Midbrain (tissue), 1 donor: ENCODE measurements at regions not wholly inside any gene's neighbourhood (a gene's known extent, or its start where the extent isn't known, plus 50 kb on each side); places are given as distances from the start of the nearest gene placed in this dataset.

ENCODE experiments used
- DNase-seq: peaks from one replicate; lab custom pipeline; 2025; lab: John Stamatoyannopoulos, UW

DNA sequence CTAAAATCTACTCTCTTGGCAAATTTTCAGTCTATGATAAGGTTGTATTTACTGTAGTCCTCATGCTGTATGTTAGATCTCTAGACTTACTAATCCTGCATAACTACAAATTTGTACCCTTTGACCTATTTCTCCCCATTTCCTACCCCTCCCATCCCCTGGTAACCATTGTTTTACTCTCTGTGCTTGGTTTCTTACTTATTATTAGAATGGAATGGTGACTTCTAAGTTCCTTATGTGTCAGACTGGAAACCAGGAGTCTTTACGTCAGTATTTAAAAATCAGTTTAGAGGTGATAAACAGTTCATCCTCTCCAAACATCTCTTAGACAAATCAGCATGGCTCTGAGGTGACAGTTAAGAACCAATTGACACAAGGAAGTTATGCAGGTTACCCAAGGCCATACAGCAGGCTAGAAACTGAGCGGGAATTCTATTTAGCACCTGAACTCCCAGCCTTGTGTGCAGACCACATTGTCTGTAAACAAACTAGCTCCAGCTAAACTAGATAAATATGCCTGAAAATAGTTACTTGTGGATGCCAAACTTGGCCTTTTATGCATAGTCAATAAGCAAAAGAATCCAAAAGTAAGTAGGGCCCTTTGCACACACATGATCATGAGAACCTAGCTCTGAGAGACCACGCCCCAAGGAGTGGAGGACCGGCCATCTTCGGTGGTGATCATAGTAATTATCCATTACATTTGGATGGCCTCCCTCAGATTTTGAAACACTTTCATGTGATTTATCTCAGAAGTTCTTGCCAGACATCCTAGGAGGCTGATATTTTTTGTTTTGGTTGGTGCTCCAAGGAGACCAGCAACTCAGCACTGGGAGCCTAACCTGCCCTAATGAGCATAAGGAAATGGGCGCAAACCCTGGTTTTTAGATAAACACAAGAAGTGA, 72.3 kb upstream of the BOC start:
- no peak for DNase-seq

DNA sequence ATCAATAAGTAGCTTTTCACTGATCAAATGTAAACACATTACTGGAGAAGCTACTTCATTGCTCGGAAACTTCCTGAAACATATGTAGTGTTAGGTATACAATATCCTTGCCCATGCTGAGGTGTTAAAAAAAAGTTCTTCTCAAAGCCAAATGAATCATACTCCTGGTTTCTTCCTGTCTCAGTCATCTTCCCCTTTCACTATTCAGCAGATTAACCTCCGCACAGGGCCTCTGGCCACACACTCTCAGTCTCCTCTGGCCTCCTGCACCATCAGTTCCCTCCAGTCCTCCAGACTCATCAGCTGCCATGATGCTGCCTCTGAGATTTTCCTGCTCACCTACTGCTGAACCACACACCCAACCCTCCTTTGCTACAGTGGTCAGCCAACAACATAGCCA, 70.5 kb upstream of the BOC start:
- no peak for DNase-seq

DNA sequence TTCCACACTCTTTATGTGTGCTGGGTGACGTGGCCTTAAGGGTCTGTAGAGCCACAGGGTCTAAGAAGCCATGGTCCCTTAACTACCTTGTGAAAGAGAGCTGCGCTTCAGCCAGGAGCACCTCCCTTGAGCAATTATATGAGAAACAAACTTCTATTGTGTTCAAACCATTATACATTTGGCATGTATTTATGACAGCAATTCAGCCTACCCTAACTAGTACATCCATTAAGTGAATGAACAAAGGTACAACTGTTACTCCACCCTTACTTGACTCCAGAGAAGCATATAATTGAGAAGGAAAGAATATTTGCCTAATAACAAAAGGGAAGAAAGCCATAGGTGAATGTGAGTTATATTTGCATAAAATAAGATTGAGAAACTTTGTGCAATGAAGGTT, 69.8 kb upstream of the BOC start:
- DNase-seq = no peak

DNA sequence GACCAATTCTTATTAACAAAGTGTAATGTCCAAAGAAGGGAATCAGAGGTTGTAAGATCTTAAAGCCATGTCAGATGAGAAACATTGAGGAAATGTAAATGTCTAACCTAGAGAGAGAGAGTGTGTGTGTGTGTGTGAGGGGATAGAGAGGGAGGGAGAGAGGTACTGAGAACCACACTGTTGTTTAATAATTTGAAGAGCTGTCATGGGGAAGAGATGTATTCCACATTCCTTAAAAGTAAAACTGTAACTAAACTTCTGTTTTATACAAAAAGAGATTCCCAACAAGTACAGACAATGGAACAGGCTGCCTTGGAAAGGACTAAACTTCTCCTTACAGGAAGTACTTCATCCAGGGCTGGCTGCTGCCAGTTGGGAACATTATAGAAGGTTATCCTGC, 68.9 kb upstream of the BOC start:
- DNase-seq = no peak

DNA sequence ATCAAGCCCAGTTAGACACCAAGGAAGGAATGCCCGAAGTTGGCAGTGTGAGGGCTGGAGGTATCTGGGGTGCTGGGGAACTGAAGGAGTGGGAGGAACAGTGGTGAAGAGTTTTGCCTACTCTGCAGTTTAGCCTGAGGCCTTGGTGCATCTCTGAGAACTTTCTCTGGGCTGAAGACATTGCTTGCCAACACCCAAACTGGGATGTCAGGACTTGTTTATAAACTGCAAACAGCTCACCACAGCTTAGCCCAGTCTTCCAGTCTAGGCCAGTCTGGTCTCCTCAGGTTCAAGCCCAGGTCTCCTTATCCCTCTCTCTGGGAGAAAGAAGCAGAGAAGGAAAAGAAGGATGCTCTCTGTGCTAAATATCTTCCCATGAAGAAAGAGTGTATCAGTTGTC, 68.0 kb upstream of the BOC start:
- DNase-seq = no peak

DNA sequence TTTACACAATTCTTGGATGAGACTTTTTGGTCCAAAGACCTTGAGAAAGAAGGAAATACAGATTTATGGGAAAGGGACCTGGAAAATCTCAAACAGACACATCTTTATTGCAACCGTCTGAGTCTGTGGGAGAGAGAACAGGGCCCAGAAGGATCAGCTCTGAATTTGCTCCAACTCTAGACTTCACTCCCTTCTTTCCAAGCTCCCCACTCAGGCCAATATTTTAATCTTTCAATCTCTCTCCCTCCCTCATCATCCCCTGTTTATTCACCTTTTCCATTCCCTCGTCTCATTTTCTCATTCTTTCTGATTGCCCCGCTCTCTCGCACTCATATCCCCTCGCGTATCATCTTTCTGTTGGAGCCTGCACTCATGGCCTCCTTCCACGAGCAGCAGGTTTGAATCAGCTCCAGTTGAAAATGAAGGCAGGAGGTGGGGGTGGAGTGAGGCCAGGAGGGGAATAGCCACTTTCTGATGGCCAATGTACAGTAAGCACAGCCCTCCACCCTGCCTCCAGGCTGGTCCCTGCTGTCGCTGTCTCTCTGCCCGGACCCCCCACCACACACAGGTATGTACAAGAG, 63.6 kb upstream of the BOC start:
- DNase-seq = no peak

DNA sequence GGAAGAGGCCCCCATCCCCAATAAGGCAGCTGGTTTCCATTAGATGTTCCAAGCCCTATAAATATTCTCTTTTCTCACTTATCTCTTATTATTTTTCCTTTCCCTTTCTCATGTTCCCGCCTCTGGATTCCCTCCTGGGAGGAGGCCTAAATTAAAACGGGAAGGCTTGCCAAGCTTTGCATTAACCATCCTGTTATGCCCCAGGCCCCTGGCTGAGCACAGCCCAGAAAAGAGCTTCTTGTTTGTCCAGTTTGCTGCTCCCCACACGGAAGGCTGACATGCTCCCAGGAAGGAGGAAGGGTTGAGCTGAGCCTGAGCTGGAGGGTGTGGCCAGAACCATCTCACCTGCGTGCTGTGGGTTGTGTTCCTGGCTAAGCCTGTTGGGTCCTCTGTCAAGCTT, 63.1 kb upstream of the BOC start:
- no peak for DNase-seq

DNA sequence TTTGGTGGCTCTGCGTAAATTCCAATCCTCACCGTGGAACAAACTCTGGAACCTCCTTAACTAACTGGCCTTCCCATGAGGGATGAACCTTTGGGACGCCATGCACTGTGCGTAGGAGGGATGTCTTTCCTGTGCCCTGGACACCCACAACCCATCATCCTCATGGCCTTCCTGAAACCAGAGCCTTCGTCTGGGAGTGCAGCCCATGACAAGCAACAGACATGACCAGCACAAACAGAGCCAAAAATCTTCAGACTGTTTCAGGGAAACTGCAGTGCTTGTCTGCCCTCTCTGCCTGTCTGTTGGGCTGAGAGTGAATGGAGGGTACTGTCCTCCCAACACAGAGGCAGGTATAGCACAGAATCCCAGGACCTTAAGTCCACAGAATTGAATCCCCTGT, 61.1 kb upstream of the BOC start:
- DNase-seq = no peak

DNA sequence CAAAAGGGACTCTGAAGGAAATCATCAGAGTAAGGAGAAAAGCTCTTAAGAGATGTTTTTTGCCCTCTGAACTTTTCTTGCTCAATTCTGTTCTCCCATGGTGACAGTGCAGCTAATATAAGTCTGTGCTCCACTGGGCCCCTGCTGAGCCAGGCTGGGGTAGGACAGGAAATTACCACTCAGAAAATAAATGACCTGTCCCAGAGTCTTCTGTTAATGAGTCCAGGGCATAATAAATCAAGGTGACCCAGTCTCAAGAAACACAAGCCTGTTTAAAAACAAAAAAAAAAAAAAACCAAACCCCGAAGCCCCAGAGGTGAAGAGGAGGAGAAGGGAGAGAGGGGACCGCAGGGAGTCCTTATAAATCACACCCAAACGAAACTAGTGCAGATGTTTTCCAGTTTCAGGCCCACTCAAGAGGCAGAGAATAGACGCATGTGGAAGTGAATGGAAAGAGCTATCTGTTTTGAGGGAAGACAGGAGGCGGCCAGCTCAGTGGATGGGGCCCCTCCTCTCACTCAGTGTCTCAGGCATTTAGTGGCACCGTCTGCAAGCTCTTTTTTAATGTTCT, 59.8 kb upstream of the BOC start:
- no peak for DNase-seq

DNA sequence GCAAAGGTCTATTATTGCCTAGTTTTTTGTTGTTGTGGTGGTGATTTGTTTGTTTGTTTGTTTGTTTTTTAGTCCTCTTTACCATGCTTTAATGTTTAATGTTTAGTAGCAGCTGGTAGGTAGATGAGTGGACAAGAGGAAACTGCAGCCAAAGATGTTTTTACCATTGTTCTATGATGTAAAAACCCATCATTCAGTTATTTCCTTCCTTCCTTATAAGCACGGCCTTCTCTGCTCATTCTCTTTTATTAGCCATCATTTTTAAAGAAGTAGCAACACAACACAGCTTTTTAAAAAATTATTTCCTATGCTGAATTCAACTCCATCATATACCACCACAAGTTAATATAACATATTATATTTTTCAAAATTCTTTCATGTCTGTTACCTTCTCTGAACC, 58.5 kb upstream of the BOC start:
- DNase-seq = no peak

DNA sequence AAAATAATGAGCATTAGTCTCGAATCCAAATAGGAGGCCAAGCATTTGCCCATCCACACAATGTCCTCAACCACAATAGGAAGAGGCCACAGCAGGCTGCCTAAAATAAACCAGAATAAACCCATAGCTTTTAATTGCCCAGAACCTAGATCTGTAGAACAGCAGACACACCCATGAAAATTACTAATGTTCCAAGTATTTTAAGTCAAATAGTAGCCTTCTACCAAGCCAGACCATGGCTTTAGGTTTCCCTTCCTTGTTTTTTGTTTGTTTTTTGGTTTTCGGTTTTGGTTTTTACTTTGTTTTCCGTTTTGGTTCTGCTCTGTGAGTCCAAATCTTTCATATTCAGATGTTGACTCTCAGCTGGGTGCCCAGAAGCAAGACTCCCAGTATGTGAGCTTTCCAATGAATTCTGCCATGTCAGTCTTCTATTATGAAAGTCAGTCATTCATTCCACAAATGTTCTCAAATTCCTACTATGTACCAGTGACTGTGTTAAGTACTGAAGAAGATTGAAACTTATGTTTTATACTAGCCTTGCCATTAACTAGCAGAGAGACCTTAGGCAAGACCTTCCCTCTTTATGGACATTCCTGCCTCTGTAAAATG, 57.8 kb upstream of the BOC start:
- no peak for DNase-seq

DNA sequence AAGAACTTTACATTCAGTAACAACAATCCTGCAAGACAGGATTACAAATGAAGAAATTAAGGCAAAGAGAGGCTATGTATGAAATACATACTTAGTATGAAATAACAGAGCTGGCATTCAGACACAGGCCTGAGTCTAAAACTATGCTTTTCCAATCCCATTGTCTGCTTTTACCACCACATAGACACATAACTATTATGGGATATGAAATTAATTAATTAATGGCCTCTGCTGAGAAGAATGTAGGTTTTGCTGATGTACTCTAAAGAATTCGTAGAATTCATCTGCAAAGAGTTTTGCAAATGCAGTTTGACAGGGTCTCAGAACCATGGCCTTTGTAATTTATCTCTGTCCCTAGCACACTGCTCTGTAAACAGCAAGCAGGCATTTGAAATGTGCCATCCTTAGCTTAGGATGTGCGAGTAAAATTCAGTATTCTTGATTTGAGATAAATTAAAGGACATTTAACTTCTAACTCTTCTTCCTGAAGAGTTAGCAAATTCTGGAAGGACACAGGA, 54.5 kb upstream of the BOC start:
- no peak for DNase-seq

DNA sequence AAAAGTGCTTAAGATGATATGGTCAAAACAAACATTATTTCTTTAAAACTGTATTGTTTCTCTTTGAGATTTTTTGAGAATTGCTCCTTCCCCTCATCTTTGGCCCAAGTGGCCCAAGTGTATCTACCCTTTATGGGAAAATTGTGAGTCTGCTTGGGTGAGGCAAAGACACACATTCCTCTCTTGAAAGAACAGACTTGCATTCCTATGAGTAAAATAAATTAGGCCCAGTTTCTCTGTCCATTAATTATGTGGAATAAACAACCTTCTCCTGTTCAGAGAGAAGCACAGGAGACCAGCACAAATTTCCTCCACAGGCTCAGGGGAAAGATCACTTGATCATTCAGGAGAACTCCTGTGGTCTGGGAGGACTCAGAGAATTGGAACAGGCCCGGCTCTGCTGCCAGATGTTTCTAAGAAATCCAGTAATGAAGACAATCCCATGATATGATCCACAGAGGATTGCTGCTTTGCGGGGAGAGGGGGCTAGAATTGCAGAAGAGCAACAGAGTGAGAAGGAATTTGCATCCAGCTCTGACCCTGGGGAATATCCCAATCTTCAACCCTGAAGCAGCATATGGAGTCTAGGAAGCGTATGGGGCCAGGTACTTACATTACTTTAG, 53.8 kb upstream of the BOC start:
- DNase-seq = no peak

DNA sequence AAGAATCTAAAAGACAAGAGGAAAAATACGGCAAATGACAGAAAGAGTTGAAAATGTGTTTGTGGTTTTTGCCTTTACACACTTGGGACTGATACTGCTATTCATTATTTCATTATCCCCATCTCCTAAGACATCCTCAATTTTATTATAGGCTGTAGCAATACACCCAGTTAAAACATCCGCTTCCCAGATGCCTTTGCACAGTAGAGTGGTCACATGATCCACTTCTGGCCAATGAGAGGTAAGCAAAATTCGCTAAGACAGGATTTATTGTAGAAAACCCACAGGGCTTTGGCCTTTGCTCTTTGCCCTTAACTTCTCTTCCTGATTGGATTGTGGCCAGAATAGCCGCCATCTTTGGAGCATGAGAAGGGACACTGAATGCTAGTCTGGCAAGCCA, 53.2 kb upstream of the BOC start:
- DNase-seq = no peak
